ENCODE measurements at regions not wholly inside any gene's neighbourhood (a gene's known extent, or its start where the extent isn't known, plus 50 kb on each side); places are given as distances from the start of the nearest gene placed in this dataset.

DNA sequence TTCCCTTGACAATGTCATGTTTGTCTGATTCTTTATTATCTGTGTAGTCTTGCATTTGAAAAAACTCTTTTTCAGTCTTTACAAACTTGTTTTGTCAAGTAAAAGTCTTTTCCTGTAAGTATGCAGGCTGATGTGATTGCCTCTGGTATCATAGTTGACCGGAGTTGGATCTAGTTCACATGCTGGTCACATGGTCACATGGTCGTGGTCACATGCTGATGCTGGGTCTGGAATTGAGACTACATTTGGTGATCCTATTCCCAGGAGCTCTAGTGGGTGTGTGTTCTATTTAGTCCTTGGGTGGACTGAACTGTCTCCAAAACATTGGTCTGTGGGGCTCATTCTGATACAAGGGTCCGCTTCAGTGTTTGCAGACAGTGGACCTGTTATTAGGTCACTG, 1798.8 kb upstream of the PRR20A start:
- H3K36me3 ChIP-seq, result no peaks in the 10 kb centered on the region
- H3K9me3 ChIP-seq, result peaks cover 0 to 39% (median 14%) of the 10 kb centered on the region in 8 donors
- no peak overlapping the region for H3K4me3 ChIP-seq
- H3K27me3 ChIP-seq (replicated peaks in 1 of 7), result no peaks in the 10 kb centered on the region
- intact Hi-C loops (cut with DNase I; ENCODE audit: low total_unique reads), result no loop called here
- H3K4me1 ChIP-seq, result no peaks in the 10 kb centered on the region
- no peak overlapping the region for H3K27ac ChIP-seq
- no peak for DNase-seq
- 71 to 87% (median 80%) methylated on average over 3 of the region's 3 CpGs for WGBS, 5 donors
- TF ChIP-seq, protein P1, sequence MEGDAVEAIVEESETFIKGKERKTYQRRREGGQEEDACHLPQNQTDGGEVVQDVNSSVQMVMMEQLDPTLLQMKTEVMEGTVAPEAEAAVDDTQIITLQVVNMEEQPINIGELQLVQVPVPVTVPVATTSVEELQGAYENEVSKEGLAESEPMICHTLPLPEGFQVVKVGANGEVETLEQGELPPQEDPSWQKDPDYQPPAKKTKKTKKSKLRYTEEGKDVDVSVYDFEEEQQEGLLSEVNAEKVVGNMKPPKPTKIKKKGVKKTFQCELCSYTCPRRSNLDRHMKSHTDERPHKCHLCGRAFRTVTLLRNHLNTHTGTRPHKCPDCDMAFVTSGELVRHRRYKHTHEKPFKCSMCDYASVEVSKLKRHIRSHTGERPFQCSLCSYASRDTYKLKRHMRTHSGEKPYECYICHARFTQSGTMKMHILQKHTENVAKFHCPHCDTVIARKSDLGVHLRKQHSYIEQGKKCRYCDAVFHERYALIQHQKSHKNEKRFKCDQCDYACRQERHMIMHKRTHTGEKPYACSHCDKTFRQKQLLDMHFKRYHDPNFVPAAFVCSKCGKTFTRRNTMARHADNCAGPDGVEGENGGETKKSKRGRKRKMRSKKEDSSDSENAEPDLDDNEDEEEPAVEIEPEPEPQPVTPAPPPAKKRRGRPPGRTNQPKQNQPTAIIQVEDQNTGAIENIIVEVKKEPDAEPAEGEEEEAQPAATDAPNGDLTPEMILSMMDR (IDR thresholded peaks at IDR 0.05 in 8 of 11, conservative IDR thresholded peaks at IDR 0.05 in 3 of 11), result no peak
- no peak for TF ChIP-seq POLR2AphosphoS5 (IDR thresholded peaks at IDR 0.05)
- no peak for TF ChIP-seq POLR2A (IDR thresholded peaks at IDR 0.05)

DNA sequence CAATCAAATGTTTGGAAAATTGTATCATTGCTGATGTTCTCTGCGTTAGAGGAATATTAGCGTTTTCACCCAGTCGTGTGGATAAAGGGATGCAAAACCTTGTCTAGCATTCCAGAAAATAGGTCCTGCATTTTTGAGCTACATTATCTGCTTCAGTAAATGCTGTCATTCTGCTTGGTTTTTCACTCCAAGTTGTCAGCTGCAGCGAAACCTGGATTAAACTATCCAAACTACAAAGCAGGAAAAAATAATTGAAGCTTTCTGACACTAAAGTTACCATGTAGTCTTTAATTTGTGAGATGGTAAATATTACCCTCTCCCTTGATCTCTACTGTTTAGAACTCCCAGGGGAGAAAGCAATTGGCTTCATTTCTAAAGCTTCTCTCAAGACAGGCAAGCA, 1795.5 kb upstream of the PRR20A start:
- H3K9me3 ChIP-seq, result peaks cover 0 to 37% (median 17%) of the 10 kb centered on the region in 8 donors
- DNase-seq, result no peak
- 82 to 89% (median 85%) methylated on average over 4 of the region's 4 CpGs for WGBS, 5 donors
- no peak overlapping the region for H3K4me3 ChIP-seq
- H3K36me3 ChIP-seq, result no peaks in the 10 kb centered on the region
- no peak overlapping the region for H3K27ac ChIP-seq
- TF ChIP-seq, protein P1 (IDR thresholded peaks at IDR 0.05 in 8 of 11, conservative IDR thresholded peaks at IDR 0.05 in 3 of 11), result no peak
- no peak for TF ChIP-seq POLR2A (IDR thresholded peaks at IDR 0.05)
- TF ChIP-seq POLR2AphosphoS5 (IDR thresholded peaks at IDR 0.05), result no peak
- intact Hi-C loops (cut with DNase I; ENCODE audit: low total_unique reads), result no loop called here
- no peaks in the 10 kb centered on the region for H3K4me1 ChIP-seq
- no peaks in the 10 kb centered on the region for H3K27me3 ChIP-seq (replicated peaks in 1 of 7)

DNA sequence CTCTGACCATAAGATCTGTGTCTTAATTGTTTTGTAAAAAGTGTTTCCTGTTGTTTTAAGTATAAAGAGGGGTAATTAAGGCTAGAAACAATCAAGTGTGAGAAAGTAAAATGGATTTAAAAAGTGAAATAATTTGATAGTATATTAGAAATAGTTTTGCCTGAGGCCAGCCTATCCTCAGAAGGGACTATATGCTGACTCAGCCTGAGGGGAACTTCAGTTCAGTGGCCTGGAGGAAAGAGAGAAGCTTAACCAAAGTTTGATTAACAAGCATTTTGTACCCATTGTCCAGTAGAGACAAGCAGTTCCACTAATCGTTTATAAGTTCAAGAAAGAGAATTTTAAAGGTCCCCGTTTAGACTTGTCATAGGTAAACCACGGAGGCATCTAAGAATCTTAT, 1793.2 kb upstream of the PRR20A start:
- Histone ChIP-seq H3K4me1 (no peaks in the 10 kb centered on the region), H3K9me3 (peaks cover 0 to 28% (median 14%) of the 10 kb centered on the region in 8 donors), H3K36me3 (no peaks in the 10 kb centered on the region), H3K4me3 (no peak overlapping the region), H3K27ac (no peak overlapping the region), H3K27me3 (replicated peaks in 1 of 7) (no peaks in the 10 kb centered on the region)
- no peak for DNase-seq
- intact Hi-C loops (cut with DNase I; ENCODE audit: low total_unique reads), result no loop called here
- no peak for TF ChIP-seq POLR2AphosphoS5 (IDR thresholded peaks at IDR 0.05)
- no peak for TF ChIP-seq POLR2A (IDR thresholded peaks at IDR 0.05)
- TF ChIP-seq, protein P1 (IDR thresholded peaks at IDR 0.05 in 8 of 11, conservative IDR thresholded peaks at IDR 0.05 in 3 of 11), result no peak
- 89 to 97% (median 92%) methylated on average over 3 of the region's 3 CpGs for WGBS, 5 donors

DNA sequence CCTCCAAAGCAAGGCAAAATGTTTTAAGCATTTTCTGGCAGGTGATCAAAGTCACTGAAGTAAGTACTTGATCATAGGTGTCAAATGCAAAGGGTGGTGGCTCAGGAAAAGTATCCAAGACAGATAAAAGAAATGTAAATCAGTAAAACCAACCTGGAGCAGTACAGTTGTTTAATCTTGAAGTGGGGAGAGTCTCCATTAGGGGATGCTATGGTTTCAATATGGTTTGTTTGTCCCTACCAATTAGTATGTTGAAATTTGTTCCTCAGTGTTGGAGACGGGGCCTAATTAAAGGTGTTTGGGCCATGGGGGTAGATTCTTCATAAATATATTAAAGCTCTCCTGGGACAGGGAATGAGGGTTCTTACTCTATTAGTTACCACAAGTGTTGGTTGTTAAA, 1781.7 kb upstream of the PRR20A start:
- Histone ChIP-seq H3K4me3 (no peak overlapping the region), H3K27ac (no peak overlapping the region), H3K36me3 (no peaks in the 10 kb centered on the region), H3K27me3 (replicated peaks in 1 of 7) (no peaks in the 10 kb centered on the region), H3K9me3 (peaks cover 0 to 9% (median 1%) of the 10 kb centered on the region in 8 donors), H3K4me1 (no peaks in the 10 kb centered on the region)
- TF ChIP-seq POLR2AphosphoS5 (IDR thresholded peaks at IDR 0.05) (no peak), POLR2A (IDR thresholded peaks at IDR 0.05) (no peak)
- TF ChIP-seq, protein P1 (IDR thresholded peaks at IDR 0.05 in 8 of 11, conservative IDR thresholded peaks at IDR 0.05 in 3 of 11), result no peak
- intact Hi-C loops (cut with DNase I; ENCODE audit: low total_unique reads), result no loop called here
- 60 to 91% (median 76%) methylated on average over 1 of the region's 1 CpG for WGBS, 5 donors
- no peak for DNase-seq

Data from spleen (tissue), 11 donors.